Activated naive CD4-positive, alpha-beta T cell treated with anti-CD3 and anti-CD28 coated beads, Interleukin-2, amount 10 ng/mL, durations not matched to agents 7 days and 5 days (primary cell): ENCODE measurements at regions not wholly inside any gene's neighbourhood (a gene's known extent, or its start where the extent isn't known, plus 50 kb on each side); places are given as distances from the start of the nearest gene placed in this dataset.

Experiments used
- CTCF ChIA-PET: fragments of 350-600 bp; sonication (Branson Sonifier 250); formaldehyde crosslinking; loops from one replicate; lab custom pipeline; 2021; ENCODE audit warnings: antibody characterized with exemption; lab: Charles Lee
- DNase-seq: peaks from one replicate; pipeline ENCODE4 v3.0.0-alpha.2; 2020
- H3K27ac Mint-ChIP-seq: one replicate; pipeline ENCODE4 v1.8.0; 2021; ENCODE audit warnings: mild to moderate bottlenecking, moderate library complexity, mixed read lengths
- H3K27me3 Mint-ChIP-seq: one replicate; pipeline ENCODE4 v1.8.0; 2021; ENCODE audit warnings: mild to moderate bottlenecking, mixed read lengths
- H3K36me3 Mint-ChIP-seq: one replicate; pipeline ENCODE4 v1.8.0; 2021; ENCODE audit warnings: mixed read lengths
- H3K4me1 Mint-ChIP-seq: one replicate; pipeline ENCODE4 v1.8.0; 2021; ENCODE audit warnings: mixed read lengths
- H3K4me3 Mint-ChIP-seq: one replicate; pipeline ENCODE4 v1.8.0; 2021; ENCODE audit warnings: mild to moderate bottlenecking, moderate library complexity, mixed read lengths
- H3K9me3 Mint-ChIP-seq: one replicate; pipeline ENCODE4 v1.8.0; 2021; ENCODE audit warnings: mixed read lengths

DNA sequence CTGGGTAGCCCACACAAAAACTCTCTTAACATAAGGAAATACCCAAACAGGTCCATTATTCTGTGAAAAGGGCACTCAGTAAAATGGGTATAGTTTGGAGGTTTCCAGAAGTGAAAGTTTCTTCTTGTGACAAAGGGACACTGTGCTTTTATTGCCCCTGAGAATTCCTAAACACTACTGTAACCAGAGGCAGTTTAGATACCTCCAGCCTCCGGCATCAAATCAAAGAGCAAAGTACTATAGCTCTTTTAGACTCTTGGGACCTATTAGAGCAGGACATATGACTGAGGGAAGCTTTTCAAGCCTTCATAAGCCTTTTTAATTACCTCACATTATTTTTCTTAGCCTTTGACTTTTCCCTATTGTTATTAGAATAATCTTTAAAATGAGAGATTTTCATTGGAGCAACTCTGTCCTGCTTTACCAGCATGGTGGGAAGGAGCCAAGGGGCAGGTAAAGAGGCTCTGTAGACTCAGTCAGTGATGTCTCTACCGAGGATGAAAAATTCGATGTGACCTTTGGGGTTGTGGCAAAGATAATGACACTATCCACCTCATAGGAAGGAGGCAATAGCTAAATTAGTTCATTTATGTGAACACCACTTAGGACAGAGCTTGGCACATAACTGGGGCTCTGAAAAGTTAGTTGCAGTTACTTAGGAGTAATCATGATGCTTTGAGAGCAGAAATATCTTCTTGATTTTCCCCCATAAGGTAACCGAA, 85.1 kb downstream of the IFNG start:
- H3K9me3 Mint-ChIP-seq: peaks cover 2% of the 10 kb centered on the region
- H3K27ac Mint-ChIP-seq: no peak overlapping the region

GRCh38 chr12:68070957-68071356, 81.7 kb downstream of the IFNG-AS1 start:
- Mint-ChIP-seq H3K4me1 (no peaks in the 10 kb centered on the region), H3K9me3 (peaks cover 14% of the 10 kb centered on the region), H3K36me3 (peaks cover 7% of the 10 kb centered on the region), H3K27me3 (no peaks in the 10 kb centered on the region), H3K27ac (no peak overlapping the region), H3K4me3 (no peak overlapping the region)
- DNase-seq: no peak
- CTCF ChIA-PET: no interaction called here

More for the DNA sequence above, 85.1 kb downstream of the IFNG start:
- DNase-seq: no peak
- H3K4me3 Mint-ChIP-seq: no peak overlapping the region
- peaks cover 12% of the 10 kb centered on the region for H3K4me1 Mint-ChIP-seq
- H3K36me3 Mint-ChIP-seq: no peaks in the 10 kb centered on the region
- CTCF ChIA-PET: no interaction called here
- no peaks in the 10 kb centered on the region for H3K27me3 Mint-ChIP-seq
